ENCODE measurements at regions not wholly inside any gene's neighbourhood (a gene's known extent, or its start where the extent isn't known, plus 50 kb on each side); places are given as distances from the start of the nearest gene placed in this dataset.

DNA sequence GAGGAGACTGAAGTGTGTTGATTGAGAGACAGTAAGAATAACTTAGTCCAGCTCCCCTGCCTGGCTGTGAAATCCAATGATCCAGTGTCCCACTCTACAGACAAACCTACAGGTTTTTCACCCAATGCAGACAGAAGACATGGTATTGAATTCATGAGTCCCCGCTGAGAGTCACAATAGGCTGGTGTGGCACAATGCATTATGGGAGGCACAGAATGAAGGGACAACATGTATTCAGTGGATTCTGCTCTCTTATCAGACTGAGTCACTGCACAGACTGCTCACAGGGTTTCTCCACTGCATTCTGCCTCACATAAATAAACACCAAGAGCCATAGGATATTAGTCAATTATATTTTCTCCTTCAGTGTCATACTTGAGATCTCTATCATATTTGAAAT, 55.2 kb upstream of the TOP3B start:
- Mint-ChIP-seq H3K4me3 (no peak overlapping the region), H3K27ac (no peak overlapping the region), H3K4me1 (ENCODE audit: low read depth) (no peaks in the 10 kb centered on the region), H3K36me3 (no peaks in the 10 kb centered on the region), H3K27me3 (peaks cover 8% of the 10 kb centered on the region), H3K9me3 (ENCODE audit: low read depth) (no peaks in the 10 kb centered on the region)

GRCh38 chr22:22037229-22037628, 54.6 kb upstream of the TOP3B start:
- no peaks in the 10 kb centered on the region for H3K36me3 Mint-ChIP-seq
- no peak overlapping the region for H3K4me3 Mint-ChIP-seq
- no peak overlapping the region for H3K27ac Mint-ChIP-seq
- peaks cover 8% of the 10 kb centered on the region for H3K27me3 Mint-ChIP-seq
- no peaks in the 10 kb centered on the region for H3K4me1 Mint-ChIP-seq (ENCODE audit: low read depth)
- H3K9me3 Mint-ChIP-seq (ENCODE audit: low read depth): no peaks in the 10 kb centered on the region

- Mint-ChIP-seq H3K36me3 (no peaks in the 10 kb centered on the region), H3K27me3 (peaks cover 8% of the 10 kb centered on the region), H3K27ac (no peak overlapping the region), H3K9me3 (ENCODE audit: low read depth) (no peaks in the 10 kb centered on the region), H3K4me3 (no peak overlapping the region), H3K4me1 (ENCODE audit: low read depth) (no peaks in the 10 kb centered on the region)
These were observed 54.0 kb upstream of the TOP3B start for GRCh38 chr22:22036588-22036987.

GRCh38 chr22:22035771-22036314, 53.3 kb upstream of the TOP3B start:
- Mint-ChIP-seq H3K4me3 (no peak overlapping the region), H3K27me3 (peaks cover 8% of the 10 kb centered on the region), H3K4me1 (ENCODE audit: low read depth) (no peaks in the 10 kb centered on the region), H3K36me3 (no peaks in the 10 kb centered on the region), H3K9me3 (ENCODE audit: low read depth) (no peaks in the 10 kb centered on the region), H3K27ac (no peak overlapping the region)

DNA sequence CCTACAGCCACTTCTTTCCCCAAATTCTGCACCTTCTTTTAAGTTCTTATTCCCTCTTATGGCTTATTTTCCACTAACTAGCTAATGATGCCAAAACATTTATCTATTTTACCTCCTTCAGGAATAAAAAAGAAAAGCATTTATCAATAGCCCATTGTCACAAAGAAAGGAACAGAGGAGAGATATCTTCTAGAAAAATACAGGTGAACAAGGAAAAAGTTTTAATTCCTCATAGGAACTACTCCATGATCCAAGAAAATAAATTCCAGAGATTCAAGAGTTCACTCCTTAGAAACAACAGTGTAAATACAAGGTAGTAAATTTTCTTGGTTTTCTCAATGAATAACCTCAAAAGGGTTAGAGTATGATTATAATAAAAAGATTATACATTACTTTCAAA, 52.6 kb upstream of the TOP3B start:
- no peak overlapping the region for H3K4me3 Mint-ChIP-seq
- H3K36me3 Mint-ChIP-seq: no peaks in the 10 kb centered on the region
- H3K9me3 Mint-ChIP-seq (ENCODE audit: low read depth): no peaks in the 10 kb centered on the region
- H3K27ac Mint-ChIP-seq: no peak overlapping the region
- no peaks in the 10 kb centered on the region for H3K4me1 Mint-ChIP-seq (ENCODE audit: low read depth)
- peaks cover 8% of the 10 kb centered on the region for H3K27me3 Mint-ChIP-seq

GRCh38 chr22:22034469-22035132, 52.0 kb upstream of the TOP3B start:
- Mint-ChIP-seq H3K4me3 (no peak overlapping the region), H3K36me3 (no peaks in the 10 kb centered on the region), H3K27ac (no peak overlapping the region), H3K9me3 (ENCODE audit: low read depth) (no peaks in the 10 kb centered on the region), H3K27me3 (peaks cover 5% of the 10 kb centered on the region), H3K4me1 (ENCODE audit: low read depth) (no peaks in the 10 kb centered on the region)

- Mint-ChIP-seq H3K36me3 (no peaks in the 10 kb centered on the region), H3K27me3 (peaks cover 2% of the 10 kb centered on the region), H3K4me1 (ENCODE audit: low read depth) (no peaks in the 10 kb centered on the region), H3K4me3 (no peak overlapping the region), H3K9me3 (ENCODE audit: low read depth) (no peaks in the 10 kb centered on the region), H3K27ac (no peak overlapping the region)
These were observed 51.3 kb upstream of the TOP3B start for GRCh38 chr22:22033803-22034468.

GRCh38 chr22:22032906-22033802, 50.6 kb upstream of the TOP3B start:
- Mint-ChIP-seq H3K4me1 (ENCODE audit: low read depth) (no peaks in the 10 kb centered on the region), H3K27me3 (peaks cover 2% of the 10 kb centered on the region), H3K4me3 (no peak overlapping the region), H3K36me3 (no peaks in the 10 kb centered on the region), H3K27ac (no peak overlapping the region), H3K9me3 (ENCODE audit: low read depth) (no peaks in the 10 kb centered on the region)

DNA sequence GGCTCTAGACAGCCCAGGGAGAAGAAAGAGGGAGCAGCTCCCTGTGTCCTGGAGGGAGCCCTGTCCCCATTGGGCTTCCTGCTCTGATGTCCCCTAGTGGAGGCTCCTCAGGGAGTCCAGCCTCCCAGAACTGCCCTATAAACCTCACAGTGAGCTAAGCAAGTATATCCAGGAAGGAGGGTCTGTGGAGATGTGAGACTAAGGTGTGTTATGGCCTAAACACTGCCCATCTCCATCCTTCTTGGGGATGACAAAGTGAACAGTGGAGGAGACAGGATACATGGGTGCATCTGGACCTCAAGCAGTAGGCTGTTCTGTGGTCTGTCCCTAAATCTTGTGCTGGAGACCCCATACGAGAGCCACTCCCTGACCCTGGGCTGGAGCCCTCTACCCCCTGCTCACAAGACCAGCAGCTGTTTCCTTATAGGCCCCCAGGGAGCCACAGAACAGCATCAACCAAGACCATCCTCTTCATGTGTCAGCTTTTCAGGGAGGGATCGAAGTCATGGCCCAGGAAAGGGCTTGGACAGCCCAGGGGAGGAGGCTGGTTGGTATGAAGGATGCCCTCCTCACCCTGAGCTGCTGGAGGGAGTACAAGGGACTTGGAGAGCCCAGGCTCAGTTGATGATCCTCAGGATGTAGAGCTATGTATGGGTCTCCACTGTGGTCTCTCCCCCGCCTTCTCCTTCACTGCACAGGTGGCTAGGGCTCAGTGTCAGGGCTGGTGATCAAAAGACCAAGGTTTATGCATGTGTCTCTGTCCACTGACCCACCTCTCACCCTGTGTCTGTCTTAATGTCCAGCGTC, 49.7 kb upstream of the TOP3B start:
- H3K4me1 Mint-ChIP-seq (ENCODE audit: low read depth): no peaks in the 10 kb centered on the region
- no peaks in the 10 kb centered on the region for H3K9me3 Mint-ChIP-seq (ENCODE audit: low read depth)
- peaks cover 2% of the 10 kb centered on the region for H3K27me3 Mint-ChIP-seq
- no peak overlapping the region for H3K4me3 Mint-ChIP-seq
- no peak overlapping the region for H3K27ac Mint-ChIP-seq
- H3K36me3 Mint-ChIP-seq: no peaks in the 10 kb centered on the region
